HepG2 (cell line): ENCODE measurements at regions not wholly inside any gene's neighbourhood (a gene's known extent, or its start where the extent isn't known, plus 50 kb on each side); places are given as distances from the start of the nearest gene placed in this dataset.

Source experiments
- ATAC-seq: fragments of 200-7000 bp; cut with Tn5 transposase; 3 replicates; pipeline ENCODE4 v1.9.1; 2020; ENCODE audit warnings: mild to moderate bottlenecking, moderate library complexity
- BruUV-seq: library from RNA; stranded (reverse); fragments of 400-500 nt; replicated peaks from 2 replicates; lab custom pipeline; 2021; lab: Mats Ljungman, UMichigan
- CTCF ChIA-PET: fragments of 300-600 bp; formaldehyde crosslinking; extraction: SDS; loops from one replicate; lab custom pipeline; 2021; ENCODE audit warnings: low total read pairs, inconsistent platforms, low intra/inter-chr PET ratio; lab: Yijun Ruan, JAX
- POLR2A ChIA-PET: fragments of 350-600 bp; sonication (Branson Sonifier 250); formaldehyde crosslinking; loops from one replicate; lab custom pipeline; 2020; ENCODE audit warnings: antibody characterized with exemption, inconsistent platforms; lab: Yijun Ruan, JAX
- DNase-seq: peaks from one replicate; pipeline ENCODE4 v3.0.0-alpha.2; 2015; ENCODE audit warnings: low spot score
- FAIRE-seq: peaks from 3 replicates; lab custom pipeline; 2011; peaks lifted over from hg19 to GRCh38; lab: Jason Lieb, UNC
- H2AFZ ChIP-seq: one replicate; pipeline ENCODE4 v1.6.1; 2011; ENCODE audit warnings: low read length, inconsistent platforms
- H3K27ac ChIP-seq: fragments of 300-600 bp; 3 replicates; pipeline ENCODE4 v1.8.0; 2011; ENCODE audit warnings: mixed run types, mild to moderate bottlenecking, mixed read lengths, low read length, inconsistent platforms; ENCODE audit not compliant: insufficient read depth; ENCODE audit errors: extremely low read length
- H3K27me3 ChIP-seq, 2 experiments: fragments of 200-600 bp in 1 of 2; 2 replicates in 1 of 2; 3 replicates in 1 of 2; pipeline versions ENCODE4 v1.6.0 to v1.8.0; 2011; ENCODE audit warnings: low read length in 2 of 2, mild to moderate bottlenecking in 2 of 2, moderate library complexity in 2 of 2, inconsistent platforms in 1 of 2; ENCODE audit not compliant: insufficient read depth in 2 of 2, control insufficient read depth in 1 of 2
- H3K36me3 ChIP-seq, 2 experiments: fragments of 200-600 bp in 1 of 2; replicated peaks in 1 of 2; 2 replicates in 1 of 2; 3 replicates in 1 of 2; pipeline versions ENCODE4 v1.5.1 to v1.8.0; 2011; ENCODE audit warnings: low read length in 2 of 2, inconsistent platforms in 1 of 2; ENCODE audit not compliant: insufficient read depth in 2 of 2, control insufficient read depth in 1 of 2
- H3K4me1 ChIP-seq: 2 replicates; pipeline ENCODE4 v1.5.1; 2012; ENCODE audit warnings: low read length, inconsistent platforms; ENCODE audit not compliant: insufficient read depth
- H3K4me2 ChIP-seq: 2 replicates; pipeline ENCODE4 v1.6.0; 2011; ENCODE audit warnings: low read depth, low read length, inconsistent platforms
- H3K4me3 ChIP-seq, 3 experiments: fragments of 200-600 bp in 1 of 3; sonication (generic), shearing (Covaris generic) in 1 of 3; replicated peaks in 1 of 3; 2 replicates each; pipeline ENCODE4 v1.5.1; 2011 to 2016; ENCODE audit warnings: low read length in 3 of 3, inconsistent platforms in 2 of 3, low read depth in 2 of 3, mild to moderate bottlenecking in 2 of 3, control low read depth in 1 of 3, mixed read lengths in 1 of 3; ENCODE audit not compliant: insufficient read depth in 1 of 3
- H3K79me2 ChIP-seq: one replicate; pipeline ENCODE4 v1.6.1; 2011; ENCODE audit warnings: low read length, inconsistent platforms; ENCODE audit not compliant: insufficient read depth
- H3K9ac ChIP-seq: 2 replicates; pipeline ENCODE4 v1.6.0; 2011; ENCODE audit warnings: mild to moderate bottlenecking, low read depth, low read length, inconsistent platforms; ENCODE audit not compliant: insufficient read depth
- H3K9me3 ChIP-seq: 2 replicates; pipeline ENCODE4 v1.5.1; 2012; ENCODE audit warnings: mild to moderate bottlenecking, low read length
- H4K20me1 ChIP-seq: 2 replicates; pipeline ENCODE4 v1.6.0; 2011; ENCODE audit warnings: inconsistent platforms, mild to moderate bottlenecking, low read length, moderate library complexity; ENCODE audit not compliant: insufficient read depth
- ATF2 ChIP-seq: sonication (generic); formaldehyde crosslinking; IDR thresholded peaks from 2 replicates; pipeline ENCODE4 v1.4.0; 2020; ENCODE audit warnings: missing genetic modification reagents
- CHCHD3 ChIP-seq: sonication (generic); formaldehyde crosslinking; IDR thresholded peaks from 2 replicates; pipeline ENCODE4 v1.8.0; 2022; ENCODE audit warnings: mild to moderate bottlenecking, missing genetic modification reagents, moderate library complexity
- HHEX ChIP-seq: IDR thresholded peaks from 2 replicates; pipeline ENCODE4 v1.6.1; 2016; ENCODE audit warnings: control low read depth
- ISX ChIP-seq: sonication (generic); formaldehyde crosslinking; conservative IDR thresholded peaks from 2 replicates; pipeline ENCODE4 v1.5.0; 2020; ENCODE audit warnings: missing genetic modification reagents
- KDM3A ChIP-seq: IDR thresholded peaks from 2 replicates; pipeline ENCODE4 v1.6.1; 2018; ENCODE audit warnings: low read depth, missing compliant biosample characterization
- NR2F2 ChIP-seq: IDR thresholded peaks from 2 replicates; pipeline ENCODE4 v1.6.1; 2012; ENCODE audit warnings: low read depth, inconsistent platforms, borderline replicate concordance
- RNF2 ChIP-seq: fragments of 450-650 bp; conservative IDR thresholded peaks from 2 replicates; pipeline ENCODE4 v1.6.1; 2016; ENCODE audit warnings: low read depth
- SMYD3 ChIP-seq: sonication (generic); formaldehyde crosslinking; IDR thresholded peaks from 2 replicates; pipeline ENCODE4 v1.8.1; 2023; ENCODE audit warnings: mild to moderate bottlenecking, missing genetic modification reagents
- SOX6 ChIP-seq, 2 experiments: fragments of 450-650 bp in 1 of 2; sonication (generic) in 1 of 2; formaldehyde crosslinking in 1 of 2; IDR thresholded peaks; 2 replicates each; pipeline versions ENCODE4 v1.4.0 to v1.6.1; 2017 to 2020; ENCODE audit warnings: antibody characterized with exemption in 1 of 2, mild to moderate bottlenecking in 1 of 2, missing genetic modification reagents in 1 of 2
- ZEB1 ChIP-seq: IDR thresholded peaks from 2 replicates; pipeline ENCODE4 v1.6.1; 2012; ENCODE audit warnings: mild to moderate bottlenecking, low read depth, inconsistent platforms; ENCODE audit not compliant: insufficient replicate concordance
- ZFAT ChIP-seq: sonication (generic); formaldehyde crosslinking; conservative IDR thresholded peaks from 2 replicates; pipeline ENCODE4 v1.8.1; 2023; ENCODE audit warnings: missing genetic modification reagents, inconsistent platforms
- ZNF263 ChIP-seq: sonication (generic); formaldehyde crosslinking; IDR thresholded peaks from 2 replicates; pipeline ENCODE4 v1.4.0; 2020; ENCODE audit warnings: missing genetic modification reagents
- ZNF430 ChIP-seq: sonication (generic); formaldehyde crosslinking; IDR thresholded peaks from 2 replicates; pipeline ENCODE4 v1.9.0; 2021; ENCODE audit warnings: mild to moderate bottlenecking, missing genetic modification reagents
- ZNF687 ChIP-seq: sonication (generic); formaldehyde crosslinking; IDR thresholded peaks from 2 replicates; pipeline ENCODE4 v1.5.1; 2020; ENCODE audit warnings: mild to moderate bottlenecking, missing genetic modification reagents, moderate library complexity
- ZNF790 ChIP-seq: sonication (generic); formaldehyde crosslinking; IDR thresholded peaks from 2 replicates; pipeline ENCODE4 v1.8.0; 2022; ENCODE audit warnings: missing genetic modification reagents, mild to moderate bottlenecking, borderline replicate concordance
- WGBS: methylation state at CpG from one replicate; pipeline ENCODE4 v1.1.6; 2017; ENCODE audit warnings: low lambda C conversion rate; 5-methylcytosine and 5-hydroxymethylcytosine counted together
- in situ Hi-C: cut with HindIII; loops from 2 replicates; pipeline ENCODE4 v1.10.0; 2017; ENCODE audit warnings: low pct_unique_long_range_greater_than_20kb; ENCODE audit not compliant: extremely low pct_ligation_motif_present
- intact Hi-C: fragments of 100-400 bp; cut with micrococcal nuclease; formaldehyde crosslinking; loops from one replicate; pipeline ENCODE4 v1.10.0; 2022; ENCODE audit not compliant: unreplicated experiment

GRCh38 chr1:82507011-82507410, 706.3 kb downstream of the ADGRL2 start (continued):
- TF ChIP-seq ZNF687 (no peak), ISX (no peak), ZNF263 (no peak), RNF2 (no peak), SMYD3 (CRISPR knock-in tag) (no peak), ZNF790 (CRISPR knock-in tag) (no peak), HHEX (CRISPR knock-in tag) (no peak)

DNA sequence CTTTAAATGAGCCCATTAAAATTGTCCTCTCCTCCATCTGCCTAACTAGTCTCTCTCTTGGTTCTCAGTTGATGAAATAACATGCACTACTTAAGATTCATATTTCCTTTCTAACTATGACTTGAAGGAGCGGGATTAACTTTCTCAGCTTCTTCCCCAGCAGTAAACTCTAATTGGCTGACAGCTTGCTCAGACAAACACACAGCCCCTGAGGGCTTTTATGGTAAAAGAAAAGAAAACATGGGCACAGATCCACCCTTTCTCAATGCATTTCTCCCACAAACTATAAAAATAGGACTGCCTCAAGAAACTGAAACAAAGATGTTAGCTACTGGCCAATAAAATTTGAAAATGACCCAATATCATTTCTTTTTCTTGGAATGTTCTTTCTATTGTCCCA, 703.1 kb downstream of the ADGRL2 start:
- Histone ChIP-seq H3K27ac (no peak overlapping the region), H4K20me1 (no peaks in the 10 kb centered on the region), H3K79me2 (no peaks in the 10 kb centered on the region), H3K36me3 (no peaks in the 10 kb centered on the region), H3K9ac (no peak overlapping the region), H3K9me3 (peaks cover 90% of the 10 kb centered on the region), H3K4me1 (no peaks in the 10 kb centered on the region), H2AFZ (no peak overlapping the region), H3K27me3 (no peaks in the 10 kb centered on the region), H3K4me3 (no peak overlapping the region), H3K4me2 (no peak overlapping the region)
- 4% methylated on average over 1 of the region's 1 CpG for WGBS
- intact Hi-C loops (no loop called here), in situ Hi-C loops (no loop called here)
- no peak for TF ChIP-seq KDM3A (CRISPR knock-in tag)
- no peak for TF ChIP-seq ZNF430 (CRISPR knock-in tag)
- no peak for TF ChIP-seq ZEB1
- no peak for TF ChIP-seq SOX6 (IDR thresholded peaks at IDR 0.05)
- no peak for TF ChIP-seq SOX6 (CRISPR knock-in tag; IDR thresholded peaks at IDR 0.05)
- no peak for TF ChIP-seq NR2F2
- no peak for TF ChIP-seq CHCHD3 (CRISPR knock-in tag)
- no peak for TF ChIP-seq ATF2 (CRISPR knock-in tag)
- no peak for TF ChIP-seq ZFAT (CRISPR knock-in tag)
- ATAC-seq (no peak), DNase-seq (no peak), FAIRE-seq (no peak)
- POLR2A ChIA-PET = no interaction called here
- CTCF ChIA-PET = no interaction called here
- no TSS peak for BruUV-seq
